ENCODE measurements at regions not wholly inside any gene's neighbourhood (a gene's known extent, or its start where the extent isn't known, plus 50 kb on each side); places are given as distances from the start of the nearest gene placed in this dataset.

DNA sequence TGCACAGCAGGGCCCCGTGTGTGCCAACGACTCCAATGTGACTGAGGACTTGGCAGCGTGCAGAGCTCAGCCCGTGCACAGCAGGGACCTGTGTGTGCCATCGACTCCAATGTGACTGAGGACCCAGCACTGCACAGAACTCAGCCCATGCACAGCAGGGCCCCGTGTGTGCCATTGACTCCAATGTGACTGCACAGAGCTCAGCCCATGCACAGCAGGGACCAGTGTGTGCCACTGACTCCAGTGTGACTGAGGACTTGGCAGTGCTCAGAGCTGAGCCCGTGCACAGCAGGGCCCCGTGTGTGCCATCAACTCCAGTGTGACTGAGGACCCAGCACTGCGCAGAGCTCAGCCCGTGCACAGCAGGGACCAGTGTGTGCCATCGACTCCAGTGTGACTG is 347.8 kb upstream of the B3GAT1 start:
- Histone ChIP-seq H4K20me1 (ENCODE audit: low read depth) (no peaks in the 10 kb centered on the region), H3K9ac (no peak overlapping the region), H3K9me3 (ENCODE audit: low read depth) (no peaks in the 10 kb centered on the region), H3K27me3 (no peaks in the 10 kb centered on the region), H3K4me1 (no peaks in the 10 kb centered on the region), H2AFZ (replicated peaks) (no peak overlapping the region), H3K4me2 (no peak overlapping the region), H3K27ac (no peak overlapping the region), H3K79me2 (ENCODE audit: low read depth) (no peaks in the 10 kb centered on the region), H3K36me3 (no peaks in the 10 kb centered on the region), H3F3A (ENCODE audit: low read depth) (no peaks in the 10 kb centered on the region), H3K4me3 (no peak overlapping the region)
- Mint-ChIP-seq H3K27ac (no peak overlapping the region), H3K4me1 (peaks cover 24% of the 10 kb centered on the region), H3K4me3 (no peak overlapping the region), H3K27me3 (ENCODE audit: insufficient read depth, low read depth) (peaks cover 2% of the 10 kb centered on the region), H3K36me3 (no peaks in the 10 kb centered on the region), H3K9me3 (peaks cover 2% of the 10 kb centered on the region)
- TF ChIP-seq, protein P1, sequence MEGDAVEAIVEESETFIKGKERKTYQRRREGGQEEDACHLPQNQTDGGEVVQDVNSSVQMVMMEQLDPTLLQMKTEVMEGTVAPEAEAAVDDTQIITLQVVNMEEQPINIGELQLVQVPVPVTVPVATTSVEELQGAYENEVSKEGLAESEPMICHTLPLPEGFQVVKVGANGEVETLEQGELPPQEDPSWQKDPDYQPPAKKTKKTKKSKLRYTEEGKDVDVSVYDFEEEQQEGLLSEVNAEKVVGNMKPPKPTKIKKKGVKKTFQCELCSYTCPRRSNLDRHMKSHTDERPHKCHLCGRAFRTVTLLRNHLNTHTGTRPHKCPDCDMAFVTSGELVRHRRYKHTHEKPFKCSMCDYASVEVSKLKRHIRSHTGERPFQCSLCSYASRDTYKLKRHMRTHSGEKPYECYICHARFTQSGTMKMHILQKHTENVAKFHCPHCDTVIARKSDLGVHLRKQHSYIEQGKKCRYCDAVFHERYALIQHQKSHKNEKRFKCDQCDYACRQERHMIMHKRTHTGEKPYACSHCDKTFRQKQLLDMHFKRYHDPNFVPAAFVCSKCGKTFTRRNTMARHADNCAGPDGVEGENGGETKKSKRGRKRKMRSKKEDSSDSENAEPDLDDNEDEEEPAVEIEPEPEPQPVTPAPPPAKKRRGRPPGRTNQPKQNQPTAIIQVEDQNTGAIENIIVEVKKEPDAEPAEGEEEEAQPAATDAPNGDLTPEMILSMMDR (IDR thresholded peaks at IDR 0.05), result no peak
- TF ChIP-seq EZH2phosphoT487 (IDR thresholded peaks at IDR 0.05) (no peak), EZH2 (IDR thresholded peaks at IDR 0.05) (no peak)
- DNase-seq (ENCODE audit: low spot score), result no peak

DNA sequence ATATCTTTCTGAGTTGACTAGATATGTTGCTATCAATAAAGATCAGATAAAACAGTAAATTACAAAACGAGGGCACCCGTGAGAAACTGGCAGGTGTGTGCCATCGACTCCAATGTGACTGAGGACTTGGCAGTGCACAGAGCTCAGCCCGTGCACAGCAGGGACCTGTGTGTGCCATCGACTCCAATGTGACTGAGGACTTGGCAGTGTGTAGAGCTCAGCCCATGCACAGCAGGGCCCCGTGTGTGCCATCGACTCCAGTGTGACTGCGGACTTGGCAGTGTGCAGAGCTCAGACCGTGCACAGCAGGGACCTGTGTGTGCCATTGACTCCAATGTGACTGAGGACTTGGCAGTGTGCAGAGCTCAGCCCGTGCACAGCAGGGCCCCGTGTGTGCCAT is 347.2 kb upstream of the B3GAT1 start:
- no peak for DNase-seq (ENCODE audit: low spot score)
- H3K4me2 ChIP-seq, result no peak overlapping the region
- H3K9me3 ChIP-seq (ENCODE audit: low read depth), result no peaks in the 10 kb centered on the region
- no peak overlapping the region for H3K9ac ChIP-seq
- no peak overlapping the region for H3K4me3 ChIP-seq
- H2AFZ ChIP-seq (replicated peaks), result no peak overlapping the region
- H3K4me1 ChIP-seq, result no peaks in the 10 kb centered on the region
- Mint-ChIP-seq H3K4me3 (no peak overlapping the region), H3K27ac (no peak overlapping the region), H3K36me3 (no peaks in the 10 kb centered on the region), H3K9me3 (peaks cover 2% of the 10 kb centered on the region), H3K27me3 (ENCODE audit: insufficient read depth, low read depth) (peaks cover 2% of the 10 kb centered on the region), H3K4me1 (peaks cover 24% of the 10 kb centered on the region)
- no peaks in the 10 kb centered on the region for H3K27me3 ChIP-seq
- H4K20me1 ChIP-seq (ENCODE audit: low read depth), result no peaks in the 10 kb centered on the region
- H3K79me2 ChIP-seq (ENCODE audit: low read depth), result no peaks in the 10 kb centered on the region
- H3K27ac ChIP-seq, result no peak overlapping the region
- TF ChIP-seq EZH2 (IDR thresholded peaks at IDR 0.05), result no peak
- no peaks in the 10 kb centered on the region for H3F3A ChIP-seq (ENCODE audit: low read depth)
- H3K36me3 ChIP-seq, result no peaks in the 10 kb centered on the region

DNA sequence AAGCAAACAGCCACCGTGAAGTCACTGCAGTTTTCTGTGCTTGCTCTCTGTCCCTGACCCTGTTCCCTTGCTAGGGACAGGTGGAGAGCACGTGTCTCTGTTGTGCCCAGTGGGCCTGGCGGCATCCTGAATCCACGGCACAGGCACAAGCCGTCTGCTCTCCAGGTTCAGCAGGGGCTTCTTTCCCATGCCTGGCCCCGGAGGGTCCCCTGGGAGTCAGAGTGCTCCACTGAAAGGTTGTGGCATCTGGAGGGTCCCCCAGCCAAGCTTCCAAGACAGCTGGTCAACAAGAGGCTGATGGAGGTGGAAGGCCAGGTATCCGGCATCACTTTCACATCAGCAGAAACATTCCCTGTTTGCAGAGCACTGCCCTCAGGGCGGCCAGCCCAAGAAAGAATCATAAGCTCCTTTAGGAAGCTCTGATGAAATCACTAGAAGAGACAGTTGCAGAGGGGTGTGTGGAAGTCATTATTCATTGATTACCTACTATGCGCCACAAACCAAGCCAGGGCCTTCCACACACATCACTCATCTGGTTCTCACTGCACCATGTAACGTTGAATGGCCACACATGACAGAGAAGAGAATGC is 346.4 kb upstream of the B3GAT1 start:
- no peak for TF ChIP-seq EZH2 (IDR thresholded peaks at IDR 0.05)
- no peak for TF ChIP-seq EZH2phosphoT487 (IDR thresholded peaks at IDR 0.05)
- TF ChIP-seq, protein P1 (IDR thresholded peaks at IDR 0.05), result no peak
- Histone ChIP-seq H3K4me1 (no peaks in the 10 kb centered on the region), H4K20me1 (ENCODE audit: low read depth) (no peaks in the 10 kb centered on the region), H3K27me3 (no peaks in the 10 kb centered on the region), H2AFZ (replicated peaks) (no peak overlapping the region), H3K9me3 (ENCODE audit: low read depth) (no peaks in the 10 kb centered on the region), H3K4me2 (no peak overlapping the region), H3K9ac (no peak overlapping the region), H3K4me3 (no peak overlapping the region), H3F3A (ENCODE audit: low read depth) (no peaks in the 10 kb centered on the region), H3K79me2 (ENCODE audit: low read depth) (no peaks in the 10 kb centered on the region), H3K36me3 (no peaks in the 10 kb centered on the region), H3K27ac (no peak overlapping the region)
- Mint-ChIP-seq H3K27me3 (ENCODE audit: insufficient read depth, low read depth) (peaks cover 5% of the 10 kb centered on the region), H3K4me3 (no peak overlapping the region), H3K27ac (no peak overlapping the region), H3K36me3 (no peaks in the 10 kb centered on the region), H3K9me3 (peaks cover 6% of the 10 kb centered on the region), H3K4me1 (peaks cover 23% of the 10 kb centered on the region)
- DNase-seq (ENCODE audit: low spot score), result no peak

DNA sequence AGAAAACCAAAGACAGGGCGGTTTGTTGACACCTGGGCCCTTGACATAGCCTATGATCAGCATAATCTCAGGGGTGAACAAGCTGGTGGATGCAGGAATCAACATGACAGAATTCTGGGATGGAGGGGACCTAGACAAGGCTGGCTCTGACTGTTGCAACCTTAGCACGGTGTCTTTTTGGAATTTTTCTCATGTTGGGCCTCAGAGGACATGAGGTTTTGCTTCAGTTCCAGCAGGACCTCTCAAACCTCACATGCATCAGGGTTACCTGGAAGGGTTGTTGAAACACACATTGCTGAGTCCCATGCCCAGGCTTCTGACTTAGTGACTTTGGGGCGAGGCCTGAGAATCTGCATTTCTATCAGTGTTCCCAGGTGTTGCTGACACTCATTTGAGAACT is 345.6 kb upstream of the B3GAT1 start:
- no peaks in the 10 kb centered on the region for H3K79me2 ChIP-seq (ENCODE audit: low read depth)
- no peak overlapping the region for H3K4me3 ChIP-seq
- no peak overlapping the region for H3K4me2 ChIP-seq
- Mint-ChIP-seq H3K4me3 (no peak overlapping the region), H3K4me1 (peaks cover 19% of the 10 kb centered on the region), H3K36me3 (no peaks in the 10 kb centered on the region), H3K27ac (no peak overlapping the region), H3K9me3 (peaks cover 6% of the 10 kb centered on the region), H3K27me3 (ENCODE audit: insufficient read depth, low read depth) (peaks cover 5% of the 10 kb centered on the region)
- no peaks in the 10 kb centered on the region for H3F3A ChIP-seq (ENCODE audit: low read depth)
- no peaks in the 10 kb centered on the region for H3K4me1 ChIP-seq
- no peak for DNase-seq (ENCODE audit: low spot score)
- no peaks in the 10 kb centered on the region for H3K27me3 ChIP-seq
- no peak overlapping the region for H3K27ac ChIP-seq
- H3K9ac ChIP-seq, result no peak overlapping the region
- no peaks in the 10 kb centered on the region for H3K36me3 ChIP-seq
- no peak overlapping the region for H2AFZ ChIP-seq (replicated peaks)
- H3K9me3 ChIP-seq (ENCODE audit: low read depth), result no peaks in the 10 kb centered on the region
- TF ChIP-seq EZH2phosphoT487 (IDR thresholded peaks at IDR 0.05), result no peak
- TF ChIP-seq, protein P1 (IDR thresholded peaks at IDR 0.05), result no peak
- H4K20me1 ChIP-seq (ENCODE audit: low read depth), result no peaks in the 10 kb centered on the region
